ENCODE measurements at regions not wholly inside any gene's neighbourhood (a gene's known extent, or its start where the extent isn't known, plus 50 kb on each side); places are given as distances from the start of the nearest gene placed in this dataset.

DNA sequence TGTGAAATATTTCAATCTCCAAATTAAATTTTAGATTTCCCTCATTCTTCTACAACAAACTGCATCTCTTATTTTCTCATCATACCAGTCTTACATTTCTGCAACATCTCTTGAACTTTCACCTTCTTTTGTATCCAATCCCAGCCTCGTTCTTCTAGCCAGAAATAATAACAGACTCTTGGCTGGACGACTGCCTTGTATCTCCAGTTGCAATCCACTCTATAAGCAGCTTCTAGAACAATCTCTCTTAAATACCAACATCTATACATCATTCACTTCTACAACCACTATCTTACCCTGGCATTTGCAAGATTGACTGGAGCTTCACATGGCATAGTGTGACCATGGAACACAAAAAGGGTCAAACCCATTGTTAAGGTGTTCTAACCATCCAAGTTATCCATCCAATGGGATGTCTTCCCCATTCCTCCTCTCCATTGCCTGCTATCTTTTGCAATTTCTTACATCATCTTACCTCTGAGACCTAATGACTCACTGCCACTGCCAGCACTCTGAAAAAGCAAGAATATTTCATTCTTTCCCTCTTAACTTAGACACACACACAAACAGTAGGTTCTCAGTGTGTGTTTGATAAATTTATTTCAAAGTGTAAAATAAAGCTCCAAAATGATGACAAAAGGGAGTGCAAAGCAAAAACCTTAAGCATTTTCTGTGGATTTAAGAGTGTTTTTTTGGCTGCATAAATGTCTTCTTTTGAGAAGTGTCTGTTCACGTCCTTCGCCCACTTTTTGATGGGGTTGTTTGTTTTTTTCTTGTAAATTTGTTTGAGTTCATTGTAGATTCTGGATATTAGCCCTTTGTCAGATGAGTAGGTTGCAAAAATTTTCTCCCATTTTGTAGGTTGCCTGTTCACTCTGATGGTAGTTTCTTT, 145.6 kb downstream of the METTL4 start:
- no peak for DNase-seq (ENCODE audit: low read depth)

DNA sequence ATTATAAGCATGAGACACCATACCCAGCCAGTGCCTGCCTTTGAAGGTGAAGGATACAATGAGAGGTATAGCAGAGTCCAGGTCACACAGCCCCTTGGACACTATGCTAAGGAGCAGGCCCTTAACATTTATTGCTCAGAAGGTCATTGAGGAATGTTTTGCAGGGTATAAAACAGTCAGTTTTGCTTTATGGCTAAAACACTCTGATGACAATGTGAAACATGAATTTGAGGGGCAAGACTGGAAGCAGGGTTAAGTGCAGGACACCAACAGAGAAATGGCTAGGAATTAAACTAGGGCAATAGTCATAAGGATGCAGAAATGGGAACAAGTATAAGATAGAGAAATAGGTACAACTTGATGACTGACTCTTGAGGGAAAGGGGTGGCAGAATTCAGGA, 141.1 kb downstream of the METTL4 start:
- no peak for DNase-seq (ENCODE audit: low read depth)

DNA sequence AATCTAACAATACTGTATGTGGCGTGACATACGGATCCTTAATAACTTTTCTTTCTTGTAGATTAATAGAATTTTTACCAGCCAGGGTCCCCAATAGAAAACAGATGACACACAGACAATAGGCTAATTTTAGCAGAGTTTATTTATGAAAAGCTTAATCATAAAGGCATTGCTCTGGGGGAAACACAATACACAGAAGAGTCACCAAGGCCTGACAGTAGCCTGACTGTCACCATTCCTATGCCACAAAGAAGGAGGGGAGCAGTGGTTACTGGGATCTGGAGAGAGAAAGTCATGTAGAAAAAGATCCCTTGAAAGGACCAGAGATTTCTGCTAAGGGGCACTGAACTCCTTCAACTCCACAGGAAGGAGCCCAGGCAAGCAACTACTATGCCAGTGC, 139.5 kb downstream of the METTL4 start:
- no peak for DNase-seq (ENCODE audit: low read depth)

DNA sequence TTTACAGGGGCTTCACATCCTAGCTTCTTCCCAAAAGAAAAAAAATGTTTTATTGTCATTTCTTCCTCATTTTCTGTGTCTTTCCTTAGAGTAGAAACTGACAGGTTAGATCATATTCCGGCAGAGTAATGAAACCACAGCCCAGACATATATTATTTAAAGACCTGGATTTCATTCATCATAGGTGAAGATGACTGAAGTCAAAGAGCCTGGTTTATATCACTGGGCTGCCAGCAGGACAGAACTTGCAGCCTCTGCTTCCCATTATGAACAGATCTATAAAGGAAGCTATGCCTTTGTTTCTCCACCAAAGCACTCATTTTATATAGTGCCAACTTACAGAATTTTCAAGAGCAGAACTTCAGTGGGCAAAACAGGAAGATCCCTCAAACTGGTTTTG, 137.9 kb downstream of the METTL4 start:
- DNase-seq (ENCODE audit: low read depth) = no peak

DNA sequence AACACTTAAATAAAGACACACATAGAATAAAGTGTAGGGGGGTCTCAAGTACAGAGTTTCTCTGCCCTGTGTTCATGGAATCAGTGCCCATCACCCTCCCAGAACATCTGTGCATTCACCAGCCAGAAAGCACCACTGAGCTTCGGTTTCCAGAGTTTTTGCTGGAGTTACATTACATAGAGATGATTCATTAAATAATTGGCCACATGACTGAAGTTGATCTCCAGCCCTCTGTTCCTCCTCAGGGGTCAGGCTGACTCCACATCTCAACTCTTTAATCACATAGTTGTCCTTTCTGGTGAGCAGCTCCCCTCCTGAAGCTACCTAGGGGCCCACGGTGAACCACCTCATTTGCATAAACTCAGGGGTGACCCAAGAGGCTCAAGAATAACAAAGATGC, 129.8 kb downstream of the METTL4 start:
- no peak for DNase-seq (ENCODE audit: low read depth)

DNA sequence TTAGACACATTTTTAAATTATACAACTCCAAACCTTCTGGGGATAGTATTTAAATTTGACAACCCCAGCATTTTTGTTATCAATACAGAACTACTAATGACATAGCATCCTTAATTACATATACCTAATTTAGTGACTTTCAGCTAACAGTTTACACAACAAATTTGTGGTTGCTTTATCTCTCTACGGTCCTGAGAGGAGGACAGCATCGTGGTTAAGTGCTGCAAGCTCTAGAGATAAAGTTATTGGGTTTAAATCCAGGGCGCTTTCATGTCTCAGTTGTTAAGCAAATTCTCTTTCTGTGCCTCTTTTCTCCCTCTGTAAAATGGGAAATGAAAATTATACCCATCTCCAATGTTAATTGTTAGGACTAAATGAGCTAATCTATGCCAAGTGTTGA, 129.3 kb downstream of the METTL4 start:
- no peak for DNase-seq (ENCODE audit: low read depth)

DNA sequence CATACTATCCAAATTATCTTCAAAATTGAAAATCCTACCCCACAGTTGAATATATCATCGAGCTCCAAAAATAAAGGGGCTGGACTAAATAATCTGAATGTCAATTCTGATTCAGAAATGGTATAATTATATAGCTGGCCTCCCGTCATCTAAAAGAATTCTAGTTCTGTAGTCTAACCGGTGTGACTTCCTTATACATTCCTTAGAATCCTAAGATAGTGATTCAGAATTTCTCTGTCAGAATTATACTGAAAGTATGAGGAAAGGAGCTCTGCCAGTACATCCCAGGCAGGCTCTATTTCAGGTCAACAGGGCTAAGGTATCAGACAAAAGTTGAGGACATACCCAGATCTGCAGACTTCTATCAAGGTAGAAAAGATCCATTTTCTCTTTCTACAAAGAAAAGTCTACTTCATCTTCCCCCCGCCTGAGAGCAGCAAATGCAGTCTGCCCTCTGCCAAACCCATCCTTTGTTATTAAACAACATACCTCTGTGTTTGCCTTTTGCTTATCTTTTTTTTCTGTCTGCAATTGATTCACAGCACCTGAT, 128.5 kb downstream of the METTL4 start:
- DNase-seq (ENCODE audit: low read depth) = no peak

DNA sequence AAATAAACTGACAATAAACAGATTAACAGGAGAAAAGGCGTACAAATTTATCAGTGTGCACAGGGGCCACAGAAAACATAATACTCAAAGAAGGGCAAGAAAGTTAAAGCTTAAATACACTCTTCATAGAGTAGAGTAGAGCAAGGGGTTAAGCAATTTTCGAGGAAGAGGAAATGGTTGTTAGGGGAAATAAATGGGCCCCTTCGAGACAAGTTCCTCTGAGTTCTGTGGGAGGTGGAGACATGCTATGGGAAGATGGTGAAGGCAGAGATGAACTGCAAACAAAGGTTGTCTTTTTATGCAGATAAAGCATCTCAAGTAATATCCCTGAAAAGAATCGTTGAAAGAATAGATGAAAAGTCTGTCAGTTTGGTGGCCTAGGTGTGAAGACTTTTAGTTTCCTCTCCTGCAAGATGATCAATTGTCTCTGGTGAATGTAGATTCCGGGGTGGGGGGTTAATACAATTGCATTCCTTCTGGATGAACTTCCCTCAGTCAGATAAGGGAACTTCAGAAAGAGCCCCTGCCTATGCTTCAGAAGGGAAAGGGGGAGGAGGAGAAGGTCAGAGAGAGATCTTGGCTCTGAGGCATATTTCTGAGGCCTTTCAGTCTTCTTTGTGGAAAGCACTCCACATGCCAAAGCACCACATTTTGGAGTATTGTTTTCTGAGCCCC, 127.0 kb downstream of the METTL4 start:
- DNase-seq (ENCODE audit: low read depth) = no peak

DNA sequence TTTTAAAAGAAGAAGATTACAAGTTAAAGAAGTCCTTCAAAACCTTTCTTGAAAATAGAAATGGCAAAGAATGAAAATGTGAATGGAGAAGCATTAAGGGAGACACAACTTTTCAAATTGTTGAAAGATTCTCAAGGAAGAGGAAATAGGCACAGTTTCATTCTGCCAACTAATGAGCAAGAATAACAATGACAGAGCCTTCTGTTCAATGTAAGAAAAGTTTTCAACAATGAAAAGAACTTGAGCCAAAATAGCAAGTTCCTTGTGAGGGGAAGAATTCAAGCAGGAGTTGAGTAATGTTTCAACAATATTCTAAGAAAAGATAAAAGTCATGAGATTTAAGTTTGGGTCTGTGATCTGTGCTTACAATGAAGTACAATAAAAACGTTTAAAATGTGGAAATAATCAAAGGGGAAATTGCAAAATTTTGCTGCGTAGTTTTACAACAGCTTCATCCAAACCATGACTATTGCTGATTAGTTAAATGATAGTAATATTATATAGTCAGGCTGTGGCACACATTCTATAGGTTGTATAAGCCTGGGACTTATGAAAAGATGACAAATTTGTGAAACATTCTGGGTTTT, 122.6 kb downstream of the METTL4 start:
- no peak for DNase-seq (ENCODE audit: low read depth)

DNA sequence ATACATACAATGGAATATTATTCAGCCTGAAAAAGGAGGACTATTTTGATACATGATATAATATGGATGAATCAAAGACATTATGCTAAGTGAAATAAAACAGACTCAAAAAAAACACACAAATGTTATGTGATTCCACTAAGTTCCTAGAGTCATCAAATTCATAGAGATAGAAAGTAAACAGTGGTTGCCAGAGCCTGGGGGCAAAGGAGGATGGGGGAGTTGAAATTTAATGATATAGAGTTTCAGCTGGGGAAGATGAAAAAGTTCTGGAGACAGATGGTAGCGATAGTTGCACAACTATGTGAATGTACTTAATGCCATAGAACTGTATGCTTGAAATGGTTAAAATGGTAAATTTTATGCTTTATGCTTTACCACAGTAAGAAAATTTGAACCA, 119.7 kb downstream of the METTL4 start:
- DNase-seq (ENCODE audit: low read depth) = no peak

DNA sequence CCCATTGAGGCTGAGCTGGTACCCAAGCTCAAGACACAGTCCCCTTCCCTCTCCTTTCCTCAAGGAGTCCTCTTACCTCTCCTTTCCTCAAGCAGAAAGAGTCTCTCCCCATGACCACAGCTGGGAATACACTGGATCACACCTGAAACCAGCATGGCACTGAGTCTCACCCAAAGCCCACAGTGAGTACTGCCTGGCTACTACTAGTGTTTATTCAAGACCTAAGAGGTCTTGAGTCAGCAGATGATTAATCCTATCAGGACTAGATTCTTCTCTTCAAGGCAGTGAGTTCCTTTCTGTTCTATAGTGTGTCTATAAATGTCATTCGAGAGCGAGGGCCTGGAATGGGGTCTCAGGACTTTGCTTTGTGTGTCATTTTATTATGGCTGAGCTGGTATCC, 111.4 kb downstream of the METTL4 start:
- no peak for DNase-seq (ENCODE audit: low read depth)

DNA sequence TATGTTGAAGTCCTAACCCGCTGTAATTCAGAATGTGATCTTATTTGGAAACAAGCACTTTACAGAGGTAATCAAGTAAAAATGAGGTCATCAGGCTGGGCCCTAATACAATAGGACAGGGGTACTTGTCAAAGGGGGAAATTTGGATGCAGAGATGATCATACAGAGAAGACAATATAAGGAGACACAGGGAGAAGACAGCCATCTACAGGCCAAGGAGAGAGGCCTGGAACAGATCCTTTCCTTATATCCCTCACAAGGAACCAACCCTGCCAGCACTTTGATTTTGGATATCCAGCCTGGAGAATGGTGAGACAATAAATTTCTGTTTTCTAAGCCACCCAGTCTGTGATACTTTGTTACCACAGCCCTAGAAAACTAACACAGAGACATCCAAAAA, 104.3 kb downstream of the METTL4 start:
- no peak for DNase-seq (ENCODE audit: low read depth)

DNA sequence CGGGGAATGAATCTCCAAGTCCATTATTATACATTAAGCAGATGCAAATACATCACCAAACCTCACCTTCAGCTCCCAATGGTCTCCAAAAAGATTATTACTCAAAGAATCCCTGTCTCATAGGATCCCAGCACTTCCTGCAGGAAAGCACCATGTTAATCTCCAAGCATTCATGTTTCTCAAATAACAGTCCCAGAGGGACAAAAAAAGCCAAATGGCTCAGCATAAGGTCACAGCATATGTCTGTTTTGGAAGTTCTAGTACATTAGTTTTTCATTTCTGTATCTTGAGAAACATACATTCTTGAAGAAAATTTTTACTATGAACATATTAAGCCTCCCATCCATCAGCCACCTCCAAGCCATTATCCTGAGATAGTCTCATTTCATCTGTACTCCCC, 103.3 kb downstream of the METTL4 start:
- DNase-seq (ENCODE audit: low read depth) = no peak

DNA sequence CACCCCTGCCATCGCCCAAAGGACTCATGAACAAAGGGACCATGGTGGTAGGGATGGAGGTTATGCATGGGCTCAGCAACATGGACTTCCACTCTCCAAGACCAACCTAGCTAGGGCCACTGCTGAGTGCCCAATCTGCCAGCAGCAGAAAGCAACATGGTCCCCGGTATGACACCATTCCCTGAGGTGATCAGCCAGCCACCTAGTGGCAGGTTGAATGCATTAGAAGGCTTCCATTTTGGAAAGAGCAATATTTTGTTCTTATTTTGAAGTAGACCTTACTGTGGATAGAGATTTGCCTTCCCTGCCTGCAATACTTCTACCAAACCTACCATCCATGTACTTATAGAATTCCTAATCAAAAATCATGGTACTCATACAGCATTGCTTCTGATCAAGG, 99.8 kb downstream of the METTL4 start:
- no peak for DNase-seq (ENCODE audit: low read depth)

DNA sequence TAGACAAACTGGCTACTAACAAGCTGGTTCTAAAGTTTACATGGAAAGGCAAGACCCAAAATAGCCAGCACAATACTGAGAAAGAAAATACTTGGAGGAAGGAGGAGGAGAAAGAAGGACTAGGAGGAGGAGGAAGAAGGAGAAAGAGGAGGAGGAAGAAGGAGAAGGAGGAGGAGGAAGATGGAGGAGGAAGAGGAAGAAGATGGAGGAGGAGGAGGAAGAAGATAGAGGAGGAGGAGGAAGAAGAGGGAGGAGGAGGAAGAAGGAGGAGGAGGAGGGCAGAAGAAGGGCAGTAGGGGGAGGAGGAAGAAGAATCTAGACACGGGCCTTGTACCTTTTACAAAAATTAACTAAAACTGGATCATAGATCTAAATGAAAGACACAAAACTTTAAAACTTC, 92.6 kb downstream of the METTL4 start:
- DNase-seq (ENCODE audit: low read depth) = no peak

DNA sequence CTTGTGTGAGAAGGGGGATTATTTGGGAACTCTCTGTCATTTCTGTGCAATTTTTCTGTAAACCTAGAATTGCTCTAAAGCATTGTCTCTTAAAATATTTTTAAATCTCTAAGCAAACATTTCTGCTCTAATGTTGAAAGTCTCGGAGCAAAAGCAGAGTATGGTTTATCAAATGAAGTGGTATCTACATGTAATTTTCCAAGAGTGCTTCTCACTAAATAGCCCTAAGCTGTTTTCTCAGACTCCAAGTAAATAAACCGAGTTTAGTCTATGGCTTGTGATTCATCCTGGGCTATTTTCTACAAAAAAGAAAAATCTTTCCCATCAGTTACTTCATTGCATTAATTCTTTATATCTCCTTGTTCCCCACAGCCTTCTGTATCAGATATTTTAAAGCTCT, 90.8 kb downstream of the METTL4 start:
- DNase-seq (ENCODE audit: low read depth) = no peak

DNA sequence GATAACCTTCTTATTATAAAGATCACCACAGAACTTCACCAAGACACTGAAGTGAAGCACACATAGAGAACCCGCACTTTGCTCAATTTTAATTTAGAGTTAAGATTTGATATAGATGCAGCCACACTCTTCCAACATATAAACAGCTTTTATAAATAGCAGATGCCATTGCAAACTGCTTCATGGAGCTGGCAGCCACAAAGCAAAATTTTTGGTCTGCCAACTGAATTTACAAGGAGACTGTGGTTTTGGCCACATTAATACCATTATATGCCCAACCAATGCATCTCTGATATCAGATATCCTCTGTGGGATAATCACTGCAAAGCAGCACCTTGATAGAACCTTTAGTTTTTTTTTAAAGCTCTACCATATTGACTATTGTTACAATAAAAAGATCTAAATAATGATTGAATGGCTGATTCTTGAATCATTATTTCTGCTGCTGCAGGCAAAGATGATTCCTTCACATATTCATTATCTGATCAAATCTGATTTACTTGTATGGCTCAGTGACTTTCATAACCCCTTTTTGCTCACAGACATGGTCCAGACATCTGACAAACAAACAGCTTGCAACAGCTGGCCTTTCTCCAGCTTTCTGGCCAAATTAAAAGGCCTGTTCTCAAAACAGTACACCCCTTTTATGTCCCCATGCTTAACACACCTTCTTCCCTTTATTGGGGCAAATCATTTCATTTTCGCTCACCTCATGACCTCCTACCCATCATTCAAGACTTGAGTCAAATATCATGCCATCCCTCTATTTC, 88.4 kb downstream of the METTL4 start:
- DNase-seq (ENCODE audit: low read depth) = no peak

DNA sequence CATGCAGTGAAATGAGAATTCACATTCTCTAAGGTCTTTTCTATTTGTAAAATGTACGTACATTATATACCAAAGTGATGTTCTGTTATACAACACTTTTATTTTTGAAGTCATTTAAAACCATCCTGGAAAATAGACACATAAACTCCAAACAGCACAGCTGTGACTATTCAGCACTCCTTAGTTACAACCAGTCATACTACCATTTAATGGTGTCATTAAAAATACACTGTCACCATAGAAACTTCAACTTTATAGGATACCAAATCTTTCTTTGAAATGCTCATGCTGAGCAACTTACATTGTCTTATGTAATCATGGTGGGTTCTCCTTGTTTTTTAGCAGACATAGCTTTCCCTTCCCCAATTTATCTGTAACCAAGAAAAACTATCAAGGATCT, 85.3 kb downstream of the METTL4 start:
- no peak for DNase-seq (ENCODE audit: low read depth)

DNA sequence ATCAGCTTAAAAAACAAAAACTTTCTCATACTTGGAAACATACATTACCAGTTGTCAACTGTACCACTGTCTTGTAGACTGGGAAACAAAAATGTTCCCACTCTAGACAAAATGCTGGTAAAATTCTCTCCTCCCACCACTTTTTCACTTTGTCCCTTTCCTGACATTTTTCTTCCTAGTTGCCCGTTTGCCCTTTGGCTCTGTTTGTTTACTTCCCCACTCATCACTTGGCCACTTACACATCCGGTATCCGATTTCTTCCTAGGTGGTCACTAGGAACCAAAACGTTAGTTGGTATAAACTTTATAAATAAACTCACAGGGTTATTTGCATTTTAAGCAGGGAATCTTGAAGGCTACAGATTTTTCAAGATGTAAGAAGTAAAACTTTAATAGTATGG, 84.9 kb downstream of the METTL4 start:
- DNase-seq (ENCODE audit: low read depth) = no peak
